Glomerular visceral epithelial cell (primary cell): ENCODE measurements at regions not wholly inside any gene's neighbourhood (a gene's known extent, or its start where the extent isn't known, plus 50 kb on each side); places are given as distances from the start of the nearest gene placed in this dataset.
"Not testable (repeated sequence)": the region's sequence is repeated elsewhere in the genome, so short reads cannot be mapped to it uniquely, and the experiment has no call there.

Source experiments
- DNase-seq: peaks from one replicate; pipeline ENCODE4 v3.0.0-alpha.2; 2016; ENCODE audit errors: extremely low spot score

DNA sequence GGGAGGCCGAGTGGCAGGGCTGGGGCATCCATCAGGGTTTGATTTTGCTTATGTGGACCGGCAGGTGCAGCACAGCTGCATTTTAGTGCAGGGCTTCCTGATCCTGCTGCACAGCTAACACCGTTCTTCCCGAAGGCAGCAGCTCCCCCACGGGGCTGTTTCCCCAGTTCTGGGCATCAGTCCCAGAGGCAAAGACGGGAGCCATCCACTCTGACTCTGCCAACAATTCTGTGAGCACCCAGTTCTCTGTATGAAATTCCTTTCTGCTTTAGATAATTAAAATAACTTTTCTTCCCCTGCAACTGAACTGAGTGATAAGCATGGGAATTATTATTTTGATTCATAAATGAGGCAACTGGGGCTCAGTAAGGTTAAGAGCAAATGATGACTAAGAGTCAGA lies 262.9 kb upstream of the ATP10A start:
- DNase-seq = no peak

DNA sequence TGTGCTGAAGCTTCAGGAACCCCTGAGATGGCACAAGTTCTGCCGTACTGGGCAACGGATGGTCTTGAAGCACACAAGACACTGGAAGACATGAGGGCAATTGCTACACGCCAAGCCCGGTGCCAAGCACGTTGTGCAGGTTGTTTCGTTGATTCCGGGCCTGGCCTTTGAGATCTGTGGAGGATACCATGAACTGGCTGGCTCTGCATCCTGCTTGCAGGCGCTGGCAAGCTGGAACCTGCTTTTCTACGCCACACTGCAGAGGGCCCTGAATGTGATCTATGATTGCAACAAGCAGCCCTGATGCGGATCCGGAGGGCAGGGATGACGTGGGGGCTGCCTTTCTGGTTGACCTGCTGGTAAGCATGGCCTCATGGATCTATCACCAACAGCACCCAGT lies 262.5 kb upstream of the ATP10A start:
- no peak for DNase-seq

DNA sequence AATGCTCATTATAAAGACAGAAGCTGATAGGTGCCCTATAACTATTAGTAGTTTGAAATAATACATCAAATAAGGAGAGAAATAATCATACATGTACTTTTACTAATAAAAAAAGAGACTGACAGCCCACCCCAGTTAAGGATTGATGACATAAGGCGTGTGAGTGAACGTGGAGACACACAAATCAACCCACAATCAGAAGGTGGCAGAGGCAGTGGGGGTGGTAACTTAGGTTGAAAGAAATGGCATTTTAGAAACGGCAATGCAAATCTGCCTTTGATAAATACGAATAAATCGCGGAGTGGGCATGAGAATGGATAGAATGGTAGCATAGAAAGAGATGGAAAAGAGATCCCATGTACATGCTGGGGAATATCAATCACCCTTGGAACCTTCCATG lies 256.2 kb upstream of the ATP10A start:
- DNase-seq = no peak

DNA sequence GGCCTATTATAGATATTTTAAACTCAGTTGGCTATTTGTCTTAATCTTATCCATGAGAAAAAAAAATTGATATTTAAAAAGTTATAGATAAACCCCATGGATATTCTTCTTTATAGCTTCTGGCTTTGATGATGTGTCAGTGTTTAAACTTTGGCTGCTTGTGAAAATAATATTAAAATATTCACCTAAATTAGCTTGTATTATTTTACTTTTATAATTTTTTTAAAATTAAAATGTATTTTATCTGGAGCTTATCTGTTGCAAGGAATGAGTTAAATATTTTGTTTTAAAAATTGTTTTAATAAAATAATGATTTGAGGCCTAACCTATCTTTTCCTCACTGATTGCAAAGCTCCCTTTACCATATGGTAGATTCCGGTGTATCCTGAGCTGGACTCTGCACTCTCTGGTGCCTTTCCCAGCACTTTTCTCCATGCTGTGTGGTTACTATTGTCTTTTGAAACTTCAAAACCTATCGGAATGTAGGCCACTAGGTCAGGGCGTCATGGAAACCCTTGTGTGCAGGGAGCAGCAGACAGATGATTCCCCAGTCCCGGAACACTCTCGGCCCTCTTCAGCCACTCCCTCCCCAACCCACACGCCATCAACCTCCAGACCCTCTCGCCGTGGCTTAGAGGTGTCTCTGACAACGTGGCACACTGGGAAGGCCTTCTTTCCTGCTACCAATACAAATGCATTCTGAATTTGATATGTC lies 252.3 kb upstream of the ATP10A start:
- DNase-seq = no peak

DNA sequence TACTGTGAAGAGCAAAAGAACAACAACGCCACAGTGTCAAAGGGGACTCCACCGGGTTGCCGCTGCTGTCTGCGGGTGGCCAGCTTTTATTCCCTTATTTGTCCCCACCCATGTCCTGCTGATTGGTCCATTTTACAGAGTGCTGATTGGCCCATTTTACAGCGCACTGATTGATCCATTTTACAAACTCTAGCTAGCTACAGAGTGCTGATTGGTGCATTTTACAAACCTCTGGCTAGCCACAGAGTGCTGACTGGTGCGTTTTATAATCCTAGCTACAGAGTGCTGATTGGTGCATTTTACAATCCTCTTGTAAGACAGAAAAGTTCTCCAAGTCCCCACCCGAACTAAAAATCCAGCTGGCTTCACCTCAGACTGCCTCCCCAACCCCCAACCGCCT lies 251.0 kb upstream of the ATP10A start:
- not testable (repeated sequence) for DNase-seq

DNA sequence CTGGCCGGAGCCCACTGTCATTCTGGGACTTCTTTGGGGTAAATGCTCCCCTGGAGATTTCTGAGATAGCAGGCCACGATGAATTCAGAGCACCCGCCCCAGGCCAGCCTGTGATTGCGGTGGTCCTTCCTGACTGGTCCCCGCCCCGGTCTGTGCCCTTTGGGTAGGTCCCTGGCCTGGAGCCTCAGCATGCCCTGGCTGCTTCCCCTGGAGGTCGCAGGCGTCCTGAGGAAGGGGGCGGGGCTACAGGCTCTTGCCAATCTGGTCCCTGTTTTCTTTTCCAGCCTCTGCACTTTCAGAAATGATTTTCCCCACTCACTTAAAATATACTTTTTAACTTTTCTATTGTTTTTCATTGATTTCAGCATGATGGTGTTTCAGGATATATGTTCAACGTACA lies 250.2 kb upstream of the ATP10A start:
- no peak for DNase-seq

DNA sequence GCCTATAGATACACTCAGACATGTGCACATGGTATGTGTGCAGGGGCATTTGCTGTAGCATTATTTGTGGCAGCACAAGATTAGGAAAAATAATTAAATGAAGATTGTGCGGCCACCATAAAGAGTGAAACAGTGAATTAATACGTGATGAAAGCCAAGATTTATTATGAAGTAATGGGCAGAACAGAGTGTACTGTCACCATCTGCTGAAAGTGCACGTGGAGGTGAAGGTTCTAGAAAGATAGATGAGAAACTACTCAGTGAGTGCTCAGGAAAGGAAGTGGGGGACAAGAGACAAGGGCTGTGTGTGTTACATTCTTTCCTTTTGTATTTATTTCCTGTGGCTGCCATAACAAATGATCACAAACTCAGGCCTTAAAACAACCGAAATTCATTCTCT lies 246.1 kb upstream of the ATP10A start:
- no peak for DNase-seq

DNA sequence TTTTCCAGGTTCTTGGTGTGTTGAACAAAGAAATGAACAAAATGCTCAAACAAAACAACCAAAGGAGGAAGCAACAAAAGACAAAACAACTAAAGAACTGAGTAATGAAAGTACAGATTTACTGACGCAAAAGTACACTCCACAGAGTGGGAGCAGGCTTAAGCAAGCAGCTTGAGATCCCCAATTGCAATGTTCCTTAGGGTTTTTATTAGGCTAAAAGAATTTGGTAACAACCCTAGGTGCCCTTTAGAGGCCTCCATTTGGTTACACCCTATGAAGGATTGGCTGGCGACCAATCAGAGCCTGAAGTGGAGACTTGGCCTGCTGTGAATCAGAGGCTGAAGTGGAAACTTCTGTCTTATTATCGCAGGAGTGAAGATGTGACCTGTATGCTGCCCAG lies 243.4 kb upstream of the ATP10A start:
- no peak for DNase-seq

DNA sequence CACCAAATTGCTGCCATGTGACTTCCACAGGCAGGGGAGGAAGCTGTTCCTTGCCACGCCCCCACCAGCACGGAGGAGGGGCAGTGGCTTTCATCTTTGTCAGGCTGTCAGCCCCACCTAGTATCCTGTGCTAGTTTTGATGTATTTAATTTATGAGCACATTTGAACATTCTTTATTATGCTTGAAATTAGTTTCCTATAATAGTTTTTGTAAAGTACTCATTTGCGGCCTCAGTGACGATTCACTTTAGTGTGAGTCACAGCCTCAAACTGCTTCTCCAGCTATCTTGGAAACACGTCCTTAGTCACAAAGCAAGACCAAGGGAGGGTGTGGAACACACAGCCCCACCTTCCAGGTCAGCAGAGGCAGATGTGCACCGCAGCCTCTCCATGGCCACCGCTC lies 239.9 kb upstream of the ATP10A start:
- DNase-seq = no peak

DNA sequence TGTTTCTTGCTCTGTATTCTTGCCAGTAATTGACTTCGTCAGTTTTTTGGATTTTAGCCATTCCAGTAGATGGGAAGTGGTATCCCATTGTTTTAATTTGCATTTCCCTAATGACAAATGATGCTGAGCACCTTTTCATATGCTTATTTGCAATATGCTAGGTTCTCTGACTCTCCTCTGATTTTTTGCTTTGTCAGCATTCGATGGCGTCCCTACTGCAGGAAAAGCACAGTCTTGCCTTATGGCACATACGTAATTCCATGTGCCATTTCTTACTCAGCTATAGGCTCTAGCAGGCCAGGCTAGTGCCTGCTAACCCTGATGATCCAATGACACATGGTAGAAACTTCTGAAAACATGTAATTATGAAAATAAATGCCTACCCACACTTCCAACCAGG lies 239.2 kb upstream of the ATP10A start:
- DNase-seq = no peak

DNA sequence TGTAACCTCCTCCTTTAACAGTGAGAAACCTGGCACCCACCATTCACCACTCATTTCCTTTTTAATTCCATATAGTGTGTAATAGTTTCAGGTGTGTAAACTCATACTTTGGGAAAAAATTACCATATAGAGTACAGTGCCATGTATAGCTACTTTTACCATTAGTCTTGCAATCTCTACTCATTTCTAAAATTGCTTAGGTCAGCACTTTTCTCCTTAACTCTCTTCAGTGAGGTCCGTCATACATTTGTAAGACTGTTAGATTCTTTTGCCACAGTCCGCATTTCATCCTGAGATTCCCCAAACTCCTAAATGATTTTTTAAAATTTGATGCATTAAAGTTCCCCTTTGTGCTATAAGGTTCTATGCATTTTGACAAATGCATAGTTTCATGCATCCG lies 238.3 kb upstream of the ATP10A start:
- no peak for DNase-seq

DNA sequence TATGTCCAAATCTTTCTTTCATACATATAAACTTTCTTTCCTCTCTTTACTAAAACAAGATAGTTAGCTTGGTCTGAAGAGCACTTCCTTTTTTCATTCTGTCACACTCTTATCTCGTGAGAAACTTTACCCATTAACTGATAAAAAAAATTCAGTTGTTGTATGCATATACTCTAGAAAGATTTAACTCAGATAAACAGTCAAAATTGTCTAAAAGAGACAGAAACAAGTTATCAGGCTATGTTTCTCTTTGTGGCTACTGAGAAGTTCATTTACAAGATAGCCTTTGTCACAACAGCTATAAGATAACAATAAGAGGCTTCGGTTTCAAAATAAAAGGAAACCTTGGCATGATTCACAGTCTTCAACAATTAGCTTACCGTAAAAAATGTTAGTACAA lies 235.7 kb upstream of the ATP10A start:
- no peak for DNase-seq

DNA sequence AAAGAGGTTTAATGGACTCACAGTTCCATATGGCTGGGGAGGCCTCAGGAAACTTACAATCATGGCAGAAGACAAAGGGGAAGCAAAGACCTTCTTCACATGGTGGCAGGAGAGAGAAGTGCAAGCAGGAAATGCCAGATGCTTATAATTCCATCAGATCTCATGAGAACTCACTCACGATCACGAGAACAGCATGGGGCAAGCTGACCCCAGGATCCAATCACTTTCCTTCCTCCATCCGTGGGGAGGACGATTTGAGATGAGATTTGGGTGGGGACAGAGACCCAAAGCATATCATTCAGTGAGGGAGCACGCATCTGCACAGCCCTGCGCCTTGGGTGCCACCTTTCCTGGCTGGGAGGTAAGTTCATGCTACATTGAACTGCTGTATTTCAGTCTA lies 234.1 kb upstream of the ATP10A start:
- DNase-seq = no peak

DNA sequence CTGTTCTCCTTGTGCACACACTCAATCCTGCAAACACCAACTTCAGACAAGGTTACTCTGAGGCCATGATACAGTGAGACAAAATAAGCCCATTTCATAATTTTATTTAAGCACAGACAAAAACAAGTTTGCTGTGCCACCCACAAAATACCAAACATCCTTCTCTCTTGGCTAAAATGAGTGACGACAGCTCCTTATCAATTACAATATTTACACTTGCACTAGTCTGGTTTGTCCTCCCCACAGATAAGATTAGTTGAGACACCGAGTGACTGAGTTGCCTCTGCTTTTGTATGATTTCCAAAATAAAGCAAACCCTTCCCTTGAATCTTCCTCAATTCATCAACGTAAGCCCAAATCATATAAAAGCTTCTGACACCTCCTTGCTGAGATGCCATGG lies 233.5 kb upstream of the ATP10A start:
- no peak for DNase-seq

DNA sequence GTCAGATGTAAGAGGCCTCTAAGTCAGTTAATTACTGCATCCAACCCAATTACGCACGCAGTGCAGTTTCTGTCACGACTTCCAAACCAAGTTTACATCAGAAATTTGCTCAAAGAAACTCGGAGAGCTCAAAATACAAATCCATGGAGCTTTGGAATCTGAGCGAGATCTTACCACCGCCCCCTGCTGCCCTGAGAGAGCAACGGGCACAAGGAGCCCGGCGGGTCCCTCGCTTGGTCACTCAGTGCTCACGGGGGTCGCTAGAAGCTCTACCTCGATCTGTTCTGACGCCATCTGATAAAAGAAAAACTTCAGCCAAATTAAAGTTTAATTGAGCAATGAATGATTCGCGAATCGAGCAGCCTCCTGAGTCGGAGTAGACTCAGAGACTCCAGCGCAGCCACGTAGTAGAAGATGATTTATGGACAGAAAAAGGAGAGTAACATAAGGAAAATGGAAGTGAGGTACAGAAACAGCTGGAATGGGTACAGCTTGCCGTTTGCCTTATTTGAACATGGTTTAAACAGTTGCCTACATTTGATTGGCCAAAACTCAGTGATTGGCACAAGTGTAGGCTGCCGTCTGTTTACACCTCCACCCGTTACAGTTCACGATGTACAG lies 232.7 kb upstream of the ATP10A start:
- DNase-seq = no peak

DNA sequence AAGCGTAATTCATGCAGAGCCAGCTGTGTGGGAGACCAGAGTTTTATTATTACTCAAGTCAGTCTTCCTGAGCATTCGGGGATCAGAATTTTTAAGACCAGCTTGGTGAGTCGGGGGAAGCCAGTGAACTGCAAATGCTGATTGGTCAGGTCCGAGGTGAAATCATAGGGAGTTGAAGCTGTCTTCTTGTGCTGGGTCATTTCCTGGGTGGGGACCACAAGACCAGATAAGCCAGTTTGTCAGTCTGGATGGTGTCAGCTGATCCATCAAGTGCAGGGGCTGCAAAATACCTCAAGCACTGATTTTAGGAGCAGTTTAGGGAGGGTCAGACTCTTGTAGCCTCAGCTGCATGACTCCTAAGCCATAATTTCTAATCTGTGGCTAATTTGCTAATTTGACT lies 228.1 kb upstream of the ATP10A start:
- DNase-seq = no peak

DNA sequence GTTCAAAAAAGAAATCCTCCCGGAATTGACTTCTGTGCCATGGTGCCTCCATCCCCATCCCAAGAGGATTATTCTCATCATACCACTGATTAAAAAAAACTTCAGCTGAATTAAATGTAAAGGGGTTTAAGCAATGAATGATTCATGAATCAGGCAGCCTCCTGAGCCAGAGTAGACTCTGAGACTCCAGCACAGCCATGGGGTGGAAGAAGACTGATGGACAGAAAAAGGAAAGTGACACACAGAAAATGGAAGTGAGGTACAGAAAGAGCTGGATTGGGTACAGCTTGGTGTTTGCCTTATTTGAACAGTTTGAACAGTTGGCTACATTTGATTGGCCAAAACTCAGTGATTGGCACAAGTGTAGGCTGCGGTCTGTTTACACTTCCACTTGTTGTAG lies 224.8 kb upstream of the ATP10A start:
- DNase-seq = no peak

DNA sequence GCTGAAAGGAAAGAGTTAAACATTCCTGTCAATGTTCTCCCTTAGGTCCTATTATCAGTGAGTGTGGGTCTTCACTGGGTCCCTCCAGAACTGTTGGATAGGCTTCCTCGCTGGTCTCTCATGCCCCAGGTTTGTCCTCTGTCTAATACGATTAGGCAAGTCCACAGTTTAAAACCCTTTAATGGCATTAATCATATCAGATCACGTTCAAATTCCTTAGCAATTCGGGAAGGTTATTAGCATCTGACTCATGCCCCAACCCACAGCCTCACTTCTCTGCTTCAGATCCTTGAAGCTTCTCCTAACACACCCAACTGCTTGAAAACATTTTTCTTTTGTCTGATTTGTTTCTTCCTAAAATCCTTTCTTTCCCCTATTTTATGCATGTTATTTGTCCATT lies 224.3 kb upstream of the ATP10A start:
- peak; percentile 15 for DNase-seq

DNA sequence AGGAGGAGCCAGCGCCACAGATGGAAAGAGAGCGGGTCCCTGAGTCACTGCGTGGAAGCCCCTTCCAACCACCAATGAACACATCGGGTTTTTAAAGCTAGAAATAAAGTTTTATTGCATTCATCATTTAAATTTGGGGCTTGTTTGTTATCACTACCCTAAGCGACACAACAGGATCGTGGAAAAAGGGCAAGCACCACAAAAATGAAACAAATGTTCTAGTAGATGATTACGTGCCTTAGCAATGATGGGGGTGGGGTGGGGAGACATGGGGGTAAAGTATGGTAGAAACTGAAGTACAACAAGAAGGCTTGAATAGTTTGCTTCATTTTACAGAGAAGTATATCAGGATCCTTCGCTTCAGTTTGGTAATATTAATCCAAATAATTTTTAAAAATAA lies 221.6 kb upstream of the ATP10A start:
- no peak for DNase-seq

DNA sequence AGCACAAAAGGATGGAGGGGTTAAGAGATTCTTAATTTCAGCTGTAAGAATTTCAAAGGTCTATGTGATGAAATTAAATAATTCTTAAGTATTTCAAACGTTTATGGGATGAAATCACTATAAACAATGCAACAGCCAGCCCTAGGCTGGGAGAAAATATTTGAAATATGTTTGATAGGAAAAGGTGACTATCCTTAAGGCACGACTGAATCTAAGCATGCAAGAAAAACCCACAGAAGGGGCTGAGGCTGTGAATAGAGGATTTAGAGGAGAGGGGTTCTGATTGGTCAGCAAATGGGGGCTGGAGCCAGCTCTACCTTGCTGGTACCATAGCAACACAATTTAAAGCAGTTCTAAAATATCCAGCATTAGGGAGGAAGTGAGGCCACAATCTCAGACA lies 220.8 kb upstream of the ATP10A start:
- no peak for DNase-seq

DNA sequence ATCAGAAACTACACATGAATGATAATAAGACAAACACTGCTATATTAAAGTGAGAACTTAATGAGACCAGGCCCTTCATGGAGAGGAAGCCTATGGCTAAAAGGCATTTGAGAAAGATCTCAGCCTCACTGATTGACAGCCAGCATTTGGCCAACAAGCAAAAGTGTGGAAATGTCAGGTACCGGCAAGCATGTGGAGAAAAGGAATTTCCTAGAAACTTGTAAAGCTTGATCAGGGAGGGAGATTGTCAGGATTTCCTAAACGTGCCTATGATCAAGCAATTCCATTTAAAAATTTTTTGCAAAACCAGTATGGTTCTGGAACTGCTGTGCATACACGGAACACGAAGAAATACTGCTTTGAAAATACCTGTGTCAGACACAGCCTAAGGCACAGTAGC lies 220.3 kb upstream of the ATP10A start:
- DNase-seq = no peak

DNA sequence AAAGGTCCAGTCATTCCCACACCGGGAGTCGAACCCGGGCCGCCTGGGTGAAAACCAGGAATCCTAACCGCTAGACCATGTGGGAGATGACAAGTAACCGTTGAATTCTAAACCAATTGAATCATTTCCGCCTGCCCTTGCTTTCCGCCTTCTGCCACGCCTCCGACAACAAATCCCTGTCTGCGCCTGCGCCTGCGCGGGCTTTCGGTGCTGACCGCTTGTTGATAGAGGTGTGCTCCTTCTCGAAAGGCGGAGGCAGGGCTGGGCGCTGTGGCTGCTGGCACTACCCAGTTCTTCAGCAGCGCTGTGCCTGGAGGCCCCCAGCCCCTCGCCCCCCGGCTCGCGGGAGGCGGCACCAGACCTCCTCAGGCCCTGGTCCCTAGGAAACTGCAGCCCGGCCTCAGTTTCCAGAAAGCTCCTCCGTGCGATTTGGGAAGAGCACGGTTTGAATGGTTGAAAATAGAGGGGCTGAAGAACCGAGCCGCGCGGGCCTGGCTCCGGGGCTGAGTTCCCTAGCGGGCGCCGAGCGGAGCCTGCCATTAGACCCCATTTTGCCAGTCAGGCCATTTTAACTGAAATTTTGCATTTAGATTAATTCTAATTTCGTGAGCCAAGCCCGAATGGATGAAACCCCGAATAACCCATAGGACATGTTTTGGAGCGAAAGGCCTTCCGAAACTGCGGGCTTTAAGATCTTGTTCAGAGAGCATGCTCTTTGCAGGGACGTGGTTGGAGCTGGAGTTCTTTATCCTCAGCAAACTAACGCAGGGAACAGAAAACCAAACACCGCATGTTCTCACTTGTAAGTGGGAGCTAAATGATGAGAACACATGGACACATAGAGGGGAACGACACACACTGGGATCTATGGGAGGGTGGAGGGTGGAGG lies 219.3 kb upstream of the ATP10A start:
- DNase-seq = peak; percentile 99

DNA sequence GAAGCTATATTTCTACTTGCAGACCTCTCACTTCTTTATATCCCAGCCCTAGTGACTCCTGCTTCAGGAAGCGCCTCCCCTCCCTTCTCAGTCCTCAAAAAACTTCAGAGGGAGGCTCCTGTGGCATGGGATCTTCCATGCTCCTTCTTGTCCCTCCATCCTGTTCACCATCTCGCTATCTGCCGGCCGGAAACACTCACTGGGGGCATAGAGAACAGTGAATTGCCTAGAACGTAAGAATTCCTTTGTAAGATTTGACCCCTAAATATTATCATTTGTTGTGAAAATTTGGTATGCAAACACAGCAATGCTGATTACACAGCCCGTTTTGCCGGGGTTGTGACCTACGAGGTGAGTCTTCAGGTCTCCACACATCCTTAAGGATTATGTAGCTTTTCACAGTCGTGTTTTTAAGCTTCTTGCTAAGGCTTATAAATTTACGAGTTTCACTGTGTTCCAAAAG lies 218.7 kb upstream of the ATP10A start:
- DNase-seq = no peak
